GM12878 (cell line): ENCODE measurements at regions not wholly inside any gene's neighbourhood (a gene's known extent, or its start where the extent isn't known, plus 50 kb on each side); places are given as distances from the start of the nearest gene placed in this dataset.

Experiments
- ATAC-seq: fragments of 200-7000 bp; cut with Tn5 transposase; 3 replicates; pipeline ENCODE4 v1.9.1; 2020; ENCODE audit warnings: mild to moderate bottlenecking, moderate library complexity
- BruUV-seq: library from RNA; stranded (reverse); fragments of 400-500 nt; replicated peaks from 2 replicates; lab custom pipeline; 2021; lab: Mats Ljungman, UMichigan
- CTCF ChIA-PET: fragments of 300-600 bp; sonication (Branson Sonifier 250); formaldehyde crosslinking; extraction: SDS; loops from one replicate; lab custom pipeline; 2021; ENCODE audit warnings: inconsistent platforms; lab: Yijun Ruan, JAX
- POLR2A ChIA-PET: fragments of 350-600 bp; formaldehyde crosslinking; extraction: SDS; loops from one replicate; lab custom pipeline; 2021; ENCODE audit warnings: inconsistent platforms; lab: Charles Lee
- RAD21 ChIA-PET: fragments of 300-600 bp; sonication (Branson Sonifier 250); formaldehyde crosslinking; loops from one replicate; lab custom pipeline; 2023; ENCODE audit warnings: antibody characterized with exemption; ENCODE audit not compliant: unreplicated experiment; lab: Charles Lee
- SMC1A ChIA-PET: fragments of 300-600 bp; sonication (Branson Sonifier 250); formaldehyde crosslinking; loops from one replicate; lab custom pipeline; 2023; ENCODE audit not compliant: unreplicated experiment, uncharacterized antibody; lab: Charles Lee
- DNase-seq: peaks from one replicate; pipeline ENCODE4 v3.0.0-alpha.2; 2011; ENCODE audit warnings: low read depth, low spot score
- FAIRE-seq: peaks from 3 replicates; lab custom pipeline; 2011; peaks lifted over from hg19 to GRCh38; lab: Jason Lieb, UNC
- H2AFZ ChIP-seq: 2 replicates; pipeline ENCODE4 v1.6.0; 2011; ENCODE audit warnings: low read depth, low read length, control low read depth; ENCODE audit not compliant: control insufficient read depth
- H3K27ac ChIP-seq: 2 replicates; pipeline ENCODE4 v1.5.1; 2011; ENCODE audit warnings: control low read depth; ENCODE audit not compliant: control insufficient read depth, insufficient read depth
- H3K27me3 ChIP-seq, 2 experiments: replicated peaks in 1 of 2; 2 replicates each; pipeline versions ENCODE4 v1.6.0 to v1.6.1; 2011; ENCODE audit warnings: low read length in 1 of 2; ENCODE audit not compliant: control insufficient read depth in 2 of 2, insufficient read depth in 2 of 2
- H3K36me3 ChIP-seq, 2 experiments: 2 replicates each; pipeline ENCODE4 v1.5.1; 2011; ENCODE audit warnings: low read length in 1 of 2; ENCODE audit not compliant: control insufficient read depth in 2 of 2, insufficient read depth in 2 of 2
- H3K4me1 ChIP-seq: 2 replicates; pipeline ENCODE4 v1.6.1; 2011; ENCODE audit warnings: mild to moderate bottlenecking, low read length, moderate library complexity, mixed read lengths; ENCODE audit not compliant: control insufficient read depth, insufficient read depth
- H3K4me2 ChIP-seq: 2 replicates; pipeline ENCODE4 v1.6.0; 2011; ENCODE audit warnings: control low read depth; ENCODE audit not compliant: control insufficient read depth, insufficient read depth
- H3K4me3 ChIP-seq: fragments of 200-600 bp; sonication (generic); 2 replicates; pipeline ENCODE4 v1.5.1; 2016
- H3K79me2 ChIP-seq: 2 replicates; pipeline ENCODE4 v1.6.0; 2011; ENCODE audit warnings: low read length; ENCODE audit not compliant: control insufficient read depth, insufficient read depth
- H3K9ac ChIP-seq: 2 replicates; pipeline ENCODE4 v1.8.0; 2011; ENCODE audit warnings: low read length, control low read depth, mixed read lengths; ENCODE audit not compliant: control insufficient read depth, insufficient read depth
- H3K9me3 ChIP-seq: replicated peaks from 3 replicates; pipeline ENCODE4 v1.5.1; 2011; ENCODE audit warnings: mild to moderate bottlenecking, low read length; ENCODE audit not compliant: control insufficient read depth, insufficient read depth
- H4K20me1 ChIP-seq: 2 replicates; pipeline ENCODE4 v1.6.0; 2011; ENCODE audit not compliant: control insufficient read depth, insufficient read depth
- ATF2 ChIP-seq: IDR thresholded peaks from 2 replicates; pipeline ENCODE4 v1.6.1; 2012; ENCODE audit warnings: low read length, inconsistent platforms
- NBN ChIP-seq: fragments of 450-650 bp; IDR thresholded peaks from 2 replicates; pipeline ENCODE4 v1.6.1; 2016
- NFIC ChIP-seq: IDR thresholded peaks from 2 replicates; pipeline ENCODE4 v1.6.1; 2012; ENCODE audit warnings: low read depth, mild to moderate bottlenecking, inconsistent platforms, low read length, moderate library complexity
- NR2F1 ChIP-seq: fragments of 450-650 bp; conservative IDR thresholded peaks from 2 replicates; pipeline ENCODE4 v1.6.1; 2017; ENCODE audit warnings: mild to moderate bottlenecking
- PAX8 ChIP-seq: fragments of 450-650 bp; IDR thresholded peaks from 2 replicates; pipeline ENCODE4 v1.6.1; 2017; ENCODE audit warnings: mild to moderate bottlenecking, moderate library complexity
- PKNOX1 ChIP-seq: fragments of 450-650 bp; IDR thresholded peaks from 2 replicates; pipeline ENCODE4 v1.6.1; 2016; ENCODE audit warnings: mild to moderate bottlenecking
- RFX5 ChIP-seq: IDR thresholded peaks from 2 replicates; pipeline ENCODE4 v1.6.1; 2011; ENCODE audit warnings: low read depth, low read length, improper control_type of control experiment
- SPI1 ChIP-seq: IDR thresholded peaks from 2 replicates; pipeline ENCODE4 v1.6.1; 2011; ENCODE audit warnings: low read depth, mild to moderate bottlenecking, low read length, moderate library complexity, borderline replicate concordance; ENCODE audit not compliant: insufficient read depth
- ZBTB11 ChIP-seq: fragments of 450-650 bp; formaldehyde crosslinking; IDR thresholded peaks from 2 replicates; pipeline ENCODE4 v1.5.0; 2022; ENCODE audit warnings: mild to moderate bottlenecking, missing genetic modification characterization
- WGBS: methylation state at CpG from one replicate; pipeline ENCODE4 v1.1.6; 2016; ENCODE audit warnings: low lambda C conversion rate; ENCODE audit not compliant: insufficient replicate concordance, insufficient coverage; ENCODE audit errors: missing lambda C conversion rate; 5-methylcytosine and 5-hydroxymethylcytosine counted together
- in situ Hi-C: fragments of 300-500 bp; cut with MboI; formaldehyde crosslinking; loops from 9 replicates; pipeline ENCODE4 v1.14.3; 2018; ENCODE audit warnings: mixed read lengths
- intact Hi-C: fragments of 100-400 bp; cut with micrococcal nuclease; formaldehyde crosslinking; loops from one replicate; pipeline ENCODE4 v1.14.2; 2022; ENCODE audit not compliant: unreplicated experiment

- no peak for TF ChIP-seq PKNOX1
- TF ChIP-seq RFX5, result no peak
- no peak for TF ChIP-seq ZBTB11 (CRISPR knock-in tag)
- TF ChIP-seq SPI1, result no peak
- TF ChIP-seq PAX8, result no peak
- TF ChIP-seq NR2F1, result no peak
- TF ChIP-seq, all 136 proteins: peak for 0
Measured at GRCh38 chr11:112902361-112903011, 58.7 kb upstream of the NCAM1 start (continued).

- CTCF ChIA-PET, result no interaction called here
Measured at GRCh38 chr11:112903340-112903739, 57.9 kb upstream of the NCAM1 start.

More at GRCh38 chr11:112903340-112903739, 57.9 kb upstream of the NCAM1 start:
- H3K9me3 ChIP-seq, result no peaks in the 10 kb centered on the region
- H2AFZ ChIP-seq, result no peak overlapping the region
- no peak for DNase-seq
- no peaks in the 10 kb centered on the region for H3K4me1 ChIP-seq
- no peaks in the 10 kb centered on the region; a peak in 1 of 4 replicates for H3K27me3 ChIP-seq
- H3K4me3 ChIP-seq, result no peak overlapping the region
- POLR2A ChIA-PET, result no interaction called here
- intact Hi-C loops (no loop called here), in situ Hi-C loops (no loop called here)
- H4K20me1 ChIP-seq, result no peaks in the 10 kb centered on the region
- no peak overlapping the region for H3K9ac ChIP-seq
- no peaks in the 10 kb centered on the region for H3K79me2 ChIP-seq
- TF ChIP-seq NBN (no peak), NFIC (no peak), ATF2 (no peak), PKNOX1 (no peak)
- ATAC-seq, result no peak
- no peak for FAIRE-seq
- BruUV-seq, result no TSS peak
- no peak overlapping the region for H3K4me2 ChIP-seq
- H3K36me3 ChIP-seq, result no peaks in the 10 kb centered on the region
- 22% methylated on average over 5 of the region's 5 CpGs for WGBS
- SMC1A ChIA-PET, result no interaction called here
- RAD21 ChIA-PET, result no interaction called here
- no peak overlapping the region for H3K27ac ChIP-seq
